ENCODE measurements at regions not wholly inside any gene's neighbourhood (a gene's known extent, or its start where the extent isn't known, plus 50 kb on each side); places are given as distances from the start of the nearest gene placed in this dataset.

- DNase-seq (no peak), ATAC-seq (ENCODE audit: low read depth) (no peak)
- TF ChIP-seq, protein P1, sequence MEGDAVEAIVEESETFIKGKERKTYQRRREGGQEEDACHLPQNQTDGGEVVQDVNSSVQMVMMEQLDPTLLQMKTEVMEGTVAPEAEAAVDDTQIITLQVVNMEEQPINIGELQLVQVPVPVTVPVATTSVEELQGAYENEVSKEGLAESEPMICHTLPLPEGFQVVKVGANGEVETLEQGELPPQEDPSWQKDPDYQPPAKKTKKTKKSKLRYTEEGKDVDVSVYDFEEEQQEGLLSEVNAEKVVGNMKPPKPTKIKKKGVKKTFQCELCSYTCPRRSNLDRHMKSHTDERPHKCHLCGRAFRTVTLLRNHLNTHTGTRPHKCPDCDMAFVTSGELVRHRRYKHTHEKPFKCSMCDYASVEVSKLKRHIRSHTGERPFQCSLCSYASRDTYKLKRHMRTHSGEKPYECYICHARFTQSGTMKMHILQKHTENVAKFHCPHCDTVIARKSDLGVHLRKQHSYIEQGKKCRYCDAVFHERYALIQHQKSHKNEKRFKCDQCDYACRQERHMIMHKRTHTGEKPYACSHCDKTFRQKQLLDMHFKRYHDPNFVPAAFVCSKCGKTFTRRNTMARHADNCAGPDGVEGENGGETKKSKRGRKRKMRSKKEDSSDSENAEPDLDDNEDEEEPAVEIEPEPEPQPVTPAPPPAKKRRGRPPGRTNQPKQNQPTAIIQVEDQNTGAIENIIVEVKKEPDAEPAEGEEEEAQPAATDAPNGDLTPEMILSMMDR (IDR thresholded peaks at IDR 0.05), result no peak
- TF ChIP-seq EZH2 (IDR thresholded peaks at IDR 0.05; ENCODE audit: borderline replicate concordance, insufficient read depth, low read depth, low read length, poor library complexity, severe bottlenecking), result no peak
- no peak overlapping the region for H3K4me3 ChIP-seq (ENCODE audit: control extremely low read depth in 1 of 5, extremely low read depth in 1 of 5, insufficient read depth in 1 of 5, low read depth in 2 of 5, low read length in 4 of 5)
- CTCF ChIA-PET, result no interaction called here
- H3K27me3 ChIP-seq (replicated peaks in 1 of 4; ENCODE audit: control extremely low read depth in 1 of 4, control insufficient read depth in 3 of 4, insufficient read depth in 4 of 4, low read length in 3 of 4), result no peaks in the 10 kb centered on the region
- intact Hi-C loops (cut with micrococcal nuclease), result no loop called here
- peaks cover 15% of the 10 kb centered on the region for H3K9me3 Mint-ChIP-seq (ENCODE audit: insufficient read depth)
- H4K20me1 ChIP-seq (ENCODE audit: control insufficient read depth, insufficient read depth, low read length, poor library complexity, severe bottlenecking), result no peaks in the 10 kb centered on the region
- no peaks in the 10 kb centered on the region for H3K79me2 ChIP-seq (ENCODE audit: control insufficient read depth, insufficient read depth, low read length)
- H3K4me3 Mint-ChIP-seq, result no peak overlapping the region
- POLR2A ChIA-PET, result no interaction called here
- no CpG with 5 or more reads among the region's 1 CpG for whole genome bisulfite sequencing (ENCODE audit: insufficient coverage)
- no peak overlapping the region for H2AFZ ChIP-seq (ENCODE audit: insufficient read depth, low read depth, low read length, poor library complexity, severe bottlenecking)
- H3K4me2 ChIP-seq (replicated peaks; ENCODE audit: low read depth, low read length, poor library complexity, severe bottlenecking), result no peak overlapping the region
- H3K27me3 Mint-ChIP-seq, result no peaks in the 10 kb centered on the region
- no peaks in the 10 kb centered on the region for H3K4me1 Mint-ChIP-seq
- H3K9me3 ChIP-seq (ENCODE audit: control extremely low read depth in 1 of 3, control insufficient read depth in 2 of 3, insufficient read depth in 1 of 3, low read length in 2 of 3), result peaks cover 2 to 7% (median 3%) of the 10 kb centered on the region in 3 donors
- no peaks in the 10 kb centered on the region for H3K4me1 ChIP-seq (ENCODE audit: control insufficient read depth in 2 of 2, insufficient read depth in 2 of 2, low read length in 2 of 2)
- H3K27ac ChIP-seq (ENCODE audit: low read length in 2 of 2), result no peak overlapping the region
- no peak overlapping the region for H3K9ac ChIP-seq (ENCODE audit: low read length)
- no peaks in the 10 kb centered on the region for H3K36me3 ChIP-seq (replicated peaks in 1 of 2; ENCODE audit: control extremely low read depth in 1 of 2, control insufficient read depth in 1 of 2, extremely low read depth in 1 of 2, insufficient read depth in 2 of 2, low read length in 1 of 2)
- no peak overlapping the region for H3K27ac Mint-ChIP-seq
Measured at GRCh38 chr16:35370617-35371016, 1911.2 kb downstream of the TP53TG3F start.

DNA sequence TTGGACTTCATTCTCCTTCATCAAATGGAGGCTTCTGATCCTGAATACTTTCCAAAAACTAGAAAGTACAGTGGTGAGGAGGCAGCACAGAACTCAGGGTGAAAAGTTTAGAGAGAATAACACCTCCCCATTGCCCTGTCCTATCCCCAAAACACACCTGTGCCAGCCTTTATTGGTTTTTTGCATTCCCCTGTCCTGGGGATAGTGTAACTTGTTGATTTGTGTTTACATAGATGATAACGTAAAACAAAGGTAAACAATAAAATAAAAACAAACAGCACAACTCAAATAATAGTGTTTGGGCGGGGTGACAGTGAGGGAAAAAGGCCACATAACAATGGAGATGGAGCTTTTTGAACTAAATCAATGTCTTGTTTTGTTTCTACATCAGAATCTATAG, 1917.7 kb downstream of the TP53TG3F start:
- Mint-ChIP-seq H3K4me1 (no peaks in the 10 kb centered on the region), H3K9me3 (ENCODE audit: insufficient read depth) (no peaks in the 10 kb centered on the region), H3K4me3 (no peak overlapping the region), H3K27me3 (no peaks in the 10 kb centered on the region), H3K27ac (no peak overlapping the region)
- WGBS (ENCODE audit: insufficient coverage), result no CpG with 5 or more reads among the region's 2 CpGs
- no peaks in the 10 kb centered on the region for H3K4me1 ChIP-seq (ENCODE audit: control insufficient read depth in 2 of 2, insufficient read depth in 2 of 2, low read length in 2 of 2)
- POLR2A ChIA-PET, result no interaction called here
- H3K79me2 ChIP-seq (ENCODE audit: control insufficient read depth, insufficient read depth, low read length), result no peaks in the 10 kb centered on the region
- H3K4me3 ChIP-seq (ENCODE audit: control extremely low read depth in 1 of 5, extremely low read depth in 1 of 5, insufficient read depth in 1 of 5, low read depth in 2 of 5, low read length in 4 of 5), result no peak overlapping the region
- TF ChIP-seq, protein P1 (IDR thresholded peaks at IDR 0.05), result no peak
- TF ChIP-seq EZH2 (IDR thresholded peaks at IDR 0.05; ENCODE audit: borderline replicate concordance, insufficient read depth, low read depth, low read length, poor library complexity, severe bottlenecking), result no peak
- DNase-seq (no peak), ATAC-seq (ENCODE audit: low read depth) (no peak)
- H3K4me2 ChIP-seq (replicated peaks; ENCODE audit: low read depth, low read length, poor library complexity, severe bottlenecking), result no peak overlapping the region
- no peak overlapping the region for H3K9ac ChIP-seq (ENCODE audit: low read length)
- H3K36me3 ChIP-seq (replicated peaks in 1 of 2; ENCODE audit: control extremely low read depth in 1 of 2, control insufficient read depth in 1 of 2, extremely low read depth in 1 of 2, insufficient read depth in 2 of 2, low read length in 1 of 2), result no peaks in the 10 kb centered on the region
- no peak overlapping the region for H2AFZ ChIP-seq (ENCODE audit: insufficient read depth, low read depth, low read length, poor library complexity, severe bottlenecking)
- no peak overlapping the region for H3K27ac ChIP-seq (ENCODE audit: low read length in 2 of 2)
- intact Hi-C loops (cut with micrococcal nuclease), result no loop called here
- peaks cover 0 to 7% (median 0%) of the 10 kb centered on the region in 3 donors for H3K9me3 ChIP-seq (ENCODE audit: control extremely low read depth in 1 of 3, control insufficient read depth in 2 of 3, insufficient read depth in 1 of 3, low read length in 2 of 3)
- H4K20me1 ChIP-seq (ENCODE audit: control insufficient read depth, insufficient read depth, low read length, poor library complexity, severe bottlenecking), result no peaks in the 10 kb centered on the region
- H3K27me3 ChIP-seq (replicated peaks in 1 of 4; ENCODE audit: control extremely low read depth in 1 of 4, control insufficient read depth in 3 of 4, insufficient read depth in 4 of 4, low read length in 3 of 4), result no peaks in the 10 kb centered on the region
- CTCF ChIA-PET, result no interaction called here

Data from B cell (primary cell).